HG03378 (cell line): ENCODE measurements at regions not wholly inside any gene's neighbourhood (a gene's known extent, or its start where the extent isn't known, plus 50 kb on each side); places are given as distances from the start of the nearest gene placed in this dataset.

Experiments
- ATAC-seq: cut with Tn5 transposase; IDR thresholded peaks from one replicate; pipeline ENCODE4 v1.9.1; 2021; ENCODE audit warnings: mild to moderate bottlenecking, moderate library complexity; ENCODE audit not compliant: unreplicated experiment

DNA sequence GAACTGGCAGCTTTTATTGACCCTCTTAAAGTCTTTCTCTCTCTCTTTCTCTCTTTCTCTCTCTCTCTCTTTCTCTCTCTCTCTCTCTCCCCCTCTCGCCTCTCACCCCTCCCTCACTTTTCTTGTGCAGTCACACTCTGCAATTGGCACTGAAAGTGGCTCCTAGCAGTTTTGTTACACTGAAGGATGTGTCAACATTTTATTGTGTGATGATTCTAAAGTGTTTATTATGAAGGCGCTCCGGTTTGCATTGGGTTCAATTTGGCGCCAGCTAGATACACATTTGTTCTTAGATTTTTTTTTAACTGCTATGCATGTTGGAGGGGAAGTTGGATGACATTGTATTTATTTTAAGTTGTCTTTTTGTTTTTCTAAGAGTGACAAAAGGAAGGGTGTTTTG lies 64.0 kb upstream of the CHRM3 start:
- no peak for ATAC-seq

DNA sequence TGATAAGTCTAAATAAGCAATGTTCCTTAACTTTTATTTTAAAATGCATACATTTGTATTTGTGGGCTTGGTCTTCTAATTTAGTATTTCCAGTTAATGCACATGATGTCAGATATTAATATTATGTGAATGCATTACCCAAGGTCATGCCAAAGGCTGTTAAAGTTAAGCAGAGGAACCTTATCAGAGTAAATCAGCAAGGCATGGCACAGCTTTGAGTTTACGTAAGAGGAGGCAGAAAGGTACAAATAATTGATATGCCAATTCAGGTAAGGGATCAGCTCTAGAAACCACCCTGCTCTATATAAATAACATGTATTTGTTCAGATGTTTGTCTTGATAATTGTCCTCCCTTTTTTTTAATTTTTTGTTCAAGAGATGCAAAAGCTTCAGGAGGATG lies 64.5 kb upstream of the CHRM3 start:
- ATAC-seq: no peak

DNA sequence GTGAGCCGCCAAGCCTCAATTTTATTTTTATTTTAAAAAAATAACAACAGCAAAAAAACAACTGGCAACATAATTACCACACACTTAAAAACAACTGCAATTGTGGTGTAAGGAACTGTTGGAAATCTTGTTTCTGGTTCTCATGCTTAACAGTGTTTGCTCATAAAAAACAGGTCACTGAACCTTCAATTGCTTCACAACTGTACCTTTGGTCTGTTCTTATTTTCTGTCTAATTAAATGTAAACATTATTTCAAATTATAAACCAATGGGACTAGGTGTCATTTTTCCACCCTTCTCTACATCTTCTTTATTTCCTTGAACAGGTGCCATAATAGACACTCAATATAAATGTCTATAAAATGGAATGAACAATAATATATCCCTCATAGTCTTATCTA lies 68.4 kb upstream of the CHRM3 start:
- ATAC-seq: no peak

DNA sequence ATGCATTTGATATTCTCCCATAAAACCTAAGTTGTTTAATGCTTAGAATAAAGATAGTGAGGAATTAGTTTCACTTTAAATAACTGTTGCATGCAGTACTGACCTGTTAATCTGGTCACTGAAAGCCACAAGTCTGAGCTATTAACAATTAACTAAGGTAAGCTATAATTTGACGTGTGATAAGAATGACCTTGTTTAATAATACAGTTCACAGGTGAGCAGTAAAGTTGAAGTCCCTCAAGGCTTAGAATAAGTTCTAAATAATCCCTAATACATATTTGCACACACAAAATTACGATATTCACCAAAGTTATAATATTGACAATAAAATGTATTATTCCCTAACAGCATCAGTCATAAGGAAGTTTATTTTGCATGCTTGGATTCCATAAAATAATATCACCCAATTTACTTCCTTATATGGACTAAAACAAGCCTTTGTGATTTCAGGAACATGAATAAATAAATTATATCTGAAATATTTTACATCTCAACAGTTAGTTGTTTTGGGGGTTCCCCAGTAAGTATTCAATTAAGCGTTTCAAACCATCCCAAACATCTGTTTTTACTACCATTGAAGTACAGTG lies 70.6 kb upstream of the CHRM3 start:
- no peak for ATAC-seq

DNA sequence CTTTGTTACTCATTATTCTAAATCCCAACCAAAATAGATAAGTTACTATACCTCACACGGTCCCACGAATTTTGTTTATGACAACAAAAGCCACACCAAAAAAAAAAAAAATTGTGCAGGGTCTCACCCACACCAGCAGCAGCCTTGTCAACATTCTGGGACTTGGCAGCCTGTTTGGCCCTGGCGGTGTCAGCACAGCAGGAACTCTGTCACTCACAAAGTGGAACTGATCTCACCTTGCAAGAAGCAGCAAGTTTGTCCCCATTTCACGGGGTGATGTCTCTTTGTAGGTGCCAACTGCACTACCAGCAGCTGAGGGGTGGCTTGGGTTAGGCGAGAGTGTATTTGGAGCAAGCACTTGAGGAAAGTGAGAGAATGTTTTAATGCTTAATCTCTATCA lies 75.0 kb upstream of the CHRM3 start:
- no peak for ATAC-seq

DNA sequence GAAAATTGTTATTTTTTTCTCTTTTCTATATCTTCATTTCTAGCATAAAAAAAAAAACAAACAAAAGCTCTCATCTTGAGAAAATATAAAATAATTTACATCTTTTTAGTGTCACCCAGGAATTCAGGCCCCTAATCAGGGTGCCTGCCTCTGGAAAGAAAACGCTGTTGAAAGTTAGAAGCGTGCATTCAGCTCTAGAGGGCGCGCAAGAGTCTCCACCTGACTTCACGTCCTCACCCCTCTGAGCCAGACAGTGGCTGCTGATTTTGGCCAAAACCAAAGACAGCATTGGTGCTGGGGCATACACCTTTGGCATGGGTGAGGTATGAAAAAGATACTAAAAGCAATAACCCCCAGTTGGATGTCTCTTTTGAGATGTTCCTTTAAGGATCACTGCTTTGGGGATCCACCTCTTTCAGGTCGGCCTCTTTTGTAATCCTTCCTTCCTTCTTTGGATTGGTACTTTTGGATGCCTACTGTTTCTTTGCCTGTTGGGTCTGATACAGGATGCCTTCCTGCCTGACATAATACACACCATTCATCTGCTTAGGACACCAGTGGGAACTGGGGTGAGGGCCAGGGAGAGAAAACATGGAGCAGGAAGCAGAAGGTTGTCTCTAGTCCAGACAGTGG lies 77.6 kb upstream of the CHRM3 start:
- no peak for ATAC-seq

DNA sequence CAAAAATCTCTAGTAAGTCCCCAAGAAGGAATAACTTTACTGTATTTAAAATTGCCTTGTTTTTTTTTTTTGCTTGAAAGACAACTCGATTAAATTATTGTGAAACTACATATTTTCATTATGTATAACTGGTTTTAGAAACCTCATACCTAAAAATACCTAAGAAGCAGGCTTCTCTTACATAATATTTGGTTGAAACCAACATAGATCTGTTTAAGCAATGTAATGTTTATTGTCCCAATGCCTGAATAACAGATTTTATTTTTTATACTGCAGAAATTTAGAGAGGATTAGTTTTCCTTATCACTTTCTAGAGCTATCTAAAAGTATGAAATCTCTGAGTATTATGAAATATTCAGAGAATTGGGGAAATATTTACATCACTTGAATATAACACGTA lies 78.5 kb upstream of the CHRM3 start:
- ATAC-seq: no peak

DNA sequence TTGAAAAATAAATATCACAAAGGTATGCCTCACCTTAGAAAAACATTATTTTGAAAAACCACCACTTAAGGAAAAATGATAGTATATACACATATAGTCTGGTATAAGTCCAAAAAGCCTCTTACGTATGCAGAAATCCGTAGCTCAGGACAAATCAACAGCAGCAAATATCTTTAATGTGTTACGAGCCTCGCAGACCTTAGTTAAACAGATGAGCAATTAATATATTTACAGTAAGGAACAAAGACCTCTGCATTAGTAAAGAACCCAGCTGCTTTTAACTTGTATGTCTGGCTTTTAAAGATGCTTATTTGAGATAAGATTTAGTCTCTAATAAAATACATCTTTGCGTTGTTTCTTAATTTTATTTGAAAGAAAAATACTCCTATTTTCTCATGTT lies 79.9 kb upstream of the CHRM3 start:
- no peak for ATAC-seq

DNA sequence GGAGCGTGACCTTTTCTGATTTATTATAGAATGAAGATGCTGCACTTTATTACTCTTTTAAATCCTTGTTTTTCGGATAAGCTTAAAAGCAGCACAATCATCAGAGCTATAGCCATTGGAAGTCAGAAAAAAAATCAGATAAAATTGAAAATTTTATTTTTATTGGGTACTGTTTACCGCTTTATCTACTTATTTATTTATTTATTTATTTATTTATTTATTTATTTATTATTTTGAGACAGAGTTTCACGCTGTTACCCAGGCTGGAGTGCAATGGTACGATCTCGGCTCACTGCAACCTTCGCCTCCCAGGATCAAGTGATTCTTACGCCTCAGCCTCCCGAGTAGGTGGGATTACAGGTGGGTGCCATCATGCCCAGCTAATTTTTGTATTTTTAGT lies 83.1 kb upstream of the CHRM3 start:
- ATAC-seq: no peak

DNA sequence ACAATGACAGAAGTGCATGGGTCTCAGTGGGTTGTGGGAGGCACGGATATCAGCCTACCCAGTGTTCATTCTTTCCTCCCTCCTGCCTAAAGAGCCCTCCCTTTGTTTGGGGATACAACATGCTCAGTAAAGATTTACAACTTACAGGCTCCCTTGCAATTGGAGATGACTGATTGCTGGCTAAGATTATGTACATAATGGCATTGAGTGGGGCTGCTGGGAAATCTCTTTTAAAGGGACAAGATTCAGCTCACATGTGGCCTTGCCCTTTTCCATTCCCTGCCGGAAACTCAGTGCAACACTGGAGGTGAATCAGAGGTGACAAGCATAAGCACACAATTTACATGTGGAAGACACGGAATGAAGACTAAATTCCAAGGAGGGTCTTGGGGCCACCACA lies 83.7 kb upstream of the CHRM3 start:
- no peak for ATAC-seq

DNA sequence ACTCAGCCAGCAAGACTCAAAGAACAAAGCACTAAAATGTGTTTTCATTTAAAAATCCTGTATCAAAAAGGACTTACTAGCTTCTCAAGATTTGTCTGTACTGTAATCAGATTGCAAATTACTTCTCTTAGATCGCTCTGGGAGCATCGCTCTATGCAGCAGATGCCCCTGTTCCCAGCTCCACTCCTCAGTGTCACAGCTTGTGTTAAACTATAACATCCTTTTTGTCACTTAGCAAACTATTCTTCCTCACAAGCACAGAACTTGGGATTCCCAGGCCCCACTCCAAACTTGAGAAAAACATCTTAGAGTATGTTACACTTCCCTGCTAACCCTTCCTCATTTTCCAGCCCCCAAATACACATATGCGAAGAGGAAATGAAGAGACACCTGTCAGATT lies 85.1 kb upstream of the CHRM3 start:
- ATAC-seq: no peak

DNA sequence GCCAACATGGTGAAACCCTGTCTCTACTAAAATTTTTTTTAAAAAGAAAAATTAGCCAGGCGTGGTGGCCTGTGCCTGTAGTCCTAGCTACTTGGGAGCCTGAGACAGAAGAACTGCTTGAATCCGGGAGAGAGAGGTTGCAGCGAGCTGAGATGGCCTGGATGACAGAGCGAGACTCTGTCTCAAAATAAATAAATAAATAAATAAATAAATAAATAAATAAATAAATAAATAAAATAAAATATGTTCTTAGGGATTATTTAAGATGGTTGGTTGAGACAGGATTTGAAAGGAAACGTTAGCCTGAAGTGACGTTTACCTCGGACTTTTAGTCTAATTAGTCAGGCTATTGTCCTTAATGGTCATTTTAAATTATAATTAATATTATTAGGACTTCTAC lies 88.5 kb upstream of the CHRM3 start:
- no peak for ATAC-seq

DNA sequence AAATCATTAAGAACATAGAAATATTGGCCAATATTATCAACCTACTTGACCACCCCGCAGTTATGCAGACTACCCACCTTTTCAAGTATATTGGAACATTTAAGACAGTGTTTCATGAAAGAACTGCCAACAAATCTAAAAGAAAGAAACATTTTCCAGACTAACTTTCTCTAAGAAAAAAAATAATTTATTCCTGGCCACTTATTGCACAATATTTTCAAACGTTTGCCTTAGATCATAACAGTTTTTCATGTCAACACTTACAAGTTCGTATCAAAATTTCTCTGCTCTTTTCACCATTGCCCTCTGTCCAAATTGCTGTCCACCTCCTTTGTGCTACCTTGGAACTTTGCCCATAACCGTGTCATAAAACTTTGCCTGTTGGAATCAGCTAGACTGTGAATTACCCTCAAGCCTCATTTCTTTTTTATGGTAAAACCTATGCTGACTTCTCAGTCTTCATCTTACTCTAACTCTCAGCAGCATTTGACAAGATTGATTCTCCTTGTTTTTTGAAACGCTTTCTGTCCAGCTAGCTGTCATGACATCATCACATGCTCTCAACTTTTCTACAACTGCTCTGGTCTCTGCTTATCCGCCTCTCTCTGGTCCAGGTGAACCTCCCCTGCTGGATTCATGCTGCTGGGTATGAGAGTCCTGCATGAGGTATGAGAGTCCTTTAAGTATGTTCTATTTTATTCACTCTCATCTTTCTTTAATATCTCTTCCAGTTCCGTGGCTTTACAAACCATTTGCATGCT lies 92.8 kb upstream of the CHRM3 start:
- no peak for ATAC-seq

DNA sequence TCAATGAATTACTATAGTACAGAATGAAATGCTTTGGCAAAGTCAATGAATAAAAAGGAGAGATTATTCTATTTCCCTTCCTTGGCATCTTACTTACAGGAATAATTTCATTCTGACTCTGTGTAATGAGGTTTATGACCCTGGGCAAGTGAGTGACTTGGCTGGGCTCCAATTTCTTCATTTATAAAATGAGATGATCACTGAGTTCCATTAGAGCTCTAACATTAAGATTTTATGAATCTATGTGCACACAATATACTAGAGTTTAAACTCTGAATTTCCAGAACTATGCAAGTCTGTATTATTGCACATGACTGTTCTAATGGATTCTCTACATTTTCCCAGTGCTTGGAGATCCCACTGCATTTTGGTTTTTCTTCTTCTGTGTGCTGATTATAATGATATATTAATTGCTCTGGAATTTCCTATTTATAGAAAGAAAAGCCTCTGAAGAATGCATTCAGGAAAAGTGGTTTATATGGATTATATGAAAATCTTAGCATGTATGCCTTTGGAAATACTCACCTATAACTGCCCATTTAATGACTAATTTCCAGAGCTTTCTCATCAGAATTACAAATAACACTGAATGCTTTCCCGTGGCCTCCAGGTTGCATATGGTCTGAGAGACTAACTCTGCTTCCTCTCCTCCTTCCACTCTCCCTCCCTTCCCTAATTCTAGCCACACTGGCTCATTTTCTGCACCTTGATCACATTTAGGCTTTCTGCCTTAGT lies 97.4 kb upstream of the CHRM3 start:
- no peak for ATAC-seq

DNA sequence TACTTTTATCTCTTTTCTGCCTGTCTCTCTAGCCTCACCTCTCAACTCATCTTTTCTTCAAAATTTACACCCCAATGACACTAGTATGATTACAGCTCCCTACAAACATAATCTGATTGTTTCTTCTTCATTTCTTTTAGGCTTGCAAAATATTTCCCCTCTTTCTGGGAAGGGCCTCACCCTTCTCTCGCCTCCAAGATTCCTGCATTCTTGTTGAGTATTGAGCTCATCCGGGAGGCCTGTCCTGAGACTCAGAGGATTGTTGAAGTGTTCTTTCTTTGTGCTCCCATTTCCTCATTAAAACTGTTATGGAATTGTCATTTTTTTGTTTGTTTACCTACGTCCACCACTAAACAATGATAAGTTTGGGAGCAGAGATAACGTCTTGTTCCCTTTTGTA lies 99.1 kb upstream of the CHRM3 start:
- no peak for ATAC-seq

DNA sequence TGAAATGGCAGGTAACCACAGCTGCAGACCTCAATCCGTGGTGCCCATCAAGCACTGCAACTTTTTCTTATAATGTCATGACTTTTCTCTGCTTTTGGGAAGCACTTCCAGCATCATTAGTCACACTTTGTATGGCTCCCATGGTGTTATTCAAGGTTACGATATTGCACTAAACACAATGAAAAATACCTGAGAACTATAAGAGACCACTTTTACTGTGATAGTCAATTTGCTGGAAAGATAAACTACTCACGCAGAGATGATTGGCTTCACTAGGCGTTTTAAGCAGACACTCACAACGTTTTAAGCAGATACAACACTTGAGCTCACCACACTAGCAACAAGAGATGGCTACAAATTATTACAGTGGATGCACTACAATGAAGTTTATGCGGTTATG lies 103.2 kb upstream of the CHRM3 start:
- ATAC-seq: no peak

DNA sequence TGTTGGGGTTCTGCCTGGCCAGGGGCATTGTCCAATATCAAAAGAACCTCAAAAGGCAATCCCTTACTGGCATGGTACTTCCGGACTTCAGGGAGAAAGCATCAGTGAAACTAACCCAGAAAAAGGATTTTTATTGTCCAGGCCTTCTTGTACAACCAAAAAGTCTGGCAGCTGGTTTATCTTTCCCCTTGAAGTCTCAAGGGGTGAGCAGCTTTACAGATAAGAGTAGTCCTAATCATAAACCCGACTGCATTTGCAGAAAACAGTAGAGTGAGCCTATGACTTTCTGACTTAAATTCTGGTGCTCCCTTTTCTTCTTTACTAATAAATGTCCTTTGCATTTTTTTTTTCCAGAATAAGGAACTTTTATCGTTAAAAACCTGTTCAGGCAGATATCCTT lies 104.0 kb upstream of the CHRM3 start:
- ATAC-seq: no peak

DNA sequence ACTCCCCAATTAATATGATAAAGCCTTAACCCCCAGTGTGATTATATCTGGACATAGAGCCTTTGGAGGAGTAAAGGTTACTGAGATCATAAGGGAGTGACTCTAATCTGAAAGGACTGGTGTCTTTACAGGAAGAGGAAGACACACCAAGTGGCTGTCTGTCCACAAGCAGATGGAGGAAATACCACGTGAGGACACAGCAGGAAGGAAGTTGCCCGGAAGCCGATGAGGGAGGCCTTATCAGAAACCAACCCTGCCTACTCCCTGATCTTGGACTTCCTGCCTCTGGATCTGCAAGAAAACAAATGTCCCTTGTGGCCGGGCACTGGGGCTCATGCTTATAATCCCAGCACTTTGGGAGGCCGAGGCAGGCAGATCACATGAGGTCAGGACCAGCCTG lies 110.3 kb upstream of the CHRM3 start:
- ATAC-seq: no peak

DNA sequence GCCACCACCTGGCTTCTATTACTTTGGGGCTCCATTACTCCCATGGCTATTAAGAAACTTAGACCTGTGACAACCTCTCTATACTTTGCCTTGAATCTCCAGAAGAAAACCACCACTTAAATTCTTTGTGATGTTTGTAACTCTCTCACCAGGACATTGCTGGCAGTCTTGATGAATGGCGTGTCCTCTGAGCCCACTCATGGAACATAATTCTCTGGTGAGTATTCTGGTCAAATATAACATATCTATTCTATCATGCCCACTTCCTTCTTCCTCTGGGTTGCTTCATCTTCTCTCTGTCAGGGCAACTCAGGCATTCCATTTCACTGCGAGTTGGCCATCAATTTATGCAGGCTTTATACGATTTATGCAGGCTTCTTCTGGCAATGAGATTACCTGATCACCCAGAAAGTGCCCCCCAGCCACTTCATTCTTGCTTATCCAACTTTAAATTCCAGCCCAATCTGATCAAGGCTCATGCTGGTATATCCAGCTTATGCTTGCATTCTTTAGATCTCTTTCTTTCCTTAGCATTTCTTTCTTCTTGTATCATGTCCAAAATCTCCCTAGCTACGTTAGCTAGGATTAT lies 112.0 kb upstream of the CHRM3 start:
- no peak for ATAC-seq

DNA sequence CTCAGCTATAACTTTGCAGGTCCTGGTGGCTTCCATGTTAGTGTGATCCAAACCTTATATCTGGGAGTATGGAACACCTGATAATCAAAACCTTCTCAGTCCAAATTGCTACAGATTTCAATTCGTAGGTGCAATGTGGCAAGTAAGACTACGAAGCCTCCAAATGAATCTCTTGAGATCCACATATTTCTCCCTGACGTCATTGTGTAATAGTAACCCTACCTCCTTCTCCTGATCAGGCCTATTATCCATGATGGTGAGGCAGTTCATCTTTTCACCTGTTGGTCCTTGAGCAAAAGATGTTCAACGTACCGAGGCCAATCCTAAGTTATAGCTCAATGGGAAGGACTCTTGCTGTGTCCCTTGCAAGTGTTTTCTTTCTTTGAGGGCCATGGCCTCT lies 115.9 kb upstream of the CHRM3 start:
- no peak for ATAC-seq

DNA sequence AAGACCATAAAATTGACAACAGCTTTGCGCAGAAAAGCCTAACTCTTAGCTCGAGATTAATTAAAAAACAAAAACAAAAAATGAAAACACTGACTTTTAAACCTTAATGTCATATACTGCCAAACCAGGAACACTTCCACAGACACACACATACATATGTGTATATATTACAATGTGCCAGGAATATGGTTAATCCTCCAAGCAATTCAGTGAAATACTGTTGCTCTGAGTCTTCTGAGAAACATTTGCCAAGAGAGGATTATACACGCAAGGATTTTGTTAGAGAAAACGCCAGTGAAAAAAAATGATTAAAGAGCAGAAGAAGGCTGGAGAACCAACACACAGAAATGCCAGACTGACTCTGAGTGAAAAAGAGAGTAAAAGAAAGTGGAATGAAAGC lies 116.7 kb upstream of the CHRM3 start:
- ATAC-seq: no peak

DNA sequence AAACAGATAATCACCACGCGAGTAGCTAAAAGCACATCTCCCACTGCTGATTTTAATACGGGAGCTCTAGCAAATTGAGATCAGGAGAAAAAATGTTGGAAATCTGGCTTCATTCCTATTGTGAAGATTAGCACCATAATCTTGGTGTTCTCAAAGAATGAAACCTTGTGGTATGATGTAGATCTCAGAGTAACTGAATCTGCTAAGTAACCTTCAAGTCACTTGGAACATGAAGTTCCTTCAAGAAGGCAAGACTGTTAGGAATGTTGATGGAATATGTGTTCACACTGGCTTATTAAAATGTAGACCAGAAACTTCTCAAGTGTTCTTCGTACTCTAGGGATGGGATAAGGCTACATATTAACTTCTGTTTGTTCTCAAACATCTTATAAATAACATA lies 117.4 kb upstream of the CHRM3 start:
- no peak for ATAC-seq
